Activated CD8-positive, alpha-beta memory T cell treated with anti-CD3 and anti-CD28 coated beads for 4 hours (primary cell): ENCODE measurements at regions not wholly inside any gene's neighbourhood (a gene's known extent, or its start where the extent isn't known, plus 50 kb on each side); places are given as distances from the start of the nearest gene placed in this dataset.
"Not testable (repeated sequence)": the region's sequence is repeated elsewhere in the genome, so short reads cannot be mapped to it uniquely, and the experiment has no call there.

ENCODE experiments used
- DNase-seq, 2 donors: peaks; one replicate each; pipeline ENCODE4 v3.0.0-alpha.2; 2020; ENCODE audit warnings: low read depth in 2 of 2

GRCh38 chr10:124150189-124150806 lies 56.9 kb upstream of the CHST15 start:
- DNase-seq, result no peak

- no peak for DNase-seq
Measured at GRCh38 chr10:124149189-124150042, 56.0 kb upstream of the CHST15 start.

GRCh38 chr10:124148509-124149188 lies 55.3 kb upstream of the CHST15 start:
- DNase-seq, result not testable (repeated sequence)

GRCh38 chr10:124146483-124146882 lies 53.1 kb upstream of the CHST15 start:
- no peak for DNase-seq

GRCh38 chr10:124145109-124145870 lies 51.9 kb upstream of the CHST15 start:
- DNase-seq, result no peak

- no peak for DNase-seq
Measured at GRCh38 chr10:124144536-124144935, 51.1 kb upstream of the CHST15 start.

- DNase-seq, result no peak
Measured at GRCh38 chr10:124143721-124144120, 50.3 kb upstream of the CHST15 start.
